GM21381 (cell line): ENCODE measurements at regions not wholly inside any gene's neighbourhood (a gene's known extent, or its start where the extent isn't known, plus 50 kb on each side); places are given as distances from the start of the nearest gene placed in this dataset.
"Not testable (repeated sequence)": the region's sequence is repeated elsewhere in the genome, so short reads cannot be mapped to it uniquely, and the experiment has no call there.

Experiments
- ATAC-seq: cut with Tn5 transposase; IDR thresholded peaks from one replicate; pipeline ENCODE4 v1.9.1; 2021; ENCODE audit warnings: mild to moderate bottlenecking, moderate library complexity; ENCODE audit not compliant: unreplicated experiment

DNA sequence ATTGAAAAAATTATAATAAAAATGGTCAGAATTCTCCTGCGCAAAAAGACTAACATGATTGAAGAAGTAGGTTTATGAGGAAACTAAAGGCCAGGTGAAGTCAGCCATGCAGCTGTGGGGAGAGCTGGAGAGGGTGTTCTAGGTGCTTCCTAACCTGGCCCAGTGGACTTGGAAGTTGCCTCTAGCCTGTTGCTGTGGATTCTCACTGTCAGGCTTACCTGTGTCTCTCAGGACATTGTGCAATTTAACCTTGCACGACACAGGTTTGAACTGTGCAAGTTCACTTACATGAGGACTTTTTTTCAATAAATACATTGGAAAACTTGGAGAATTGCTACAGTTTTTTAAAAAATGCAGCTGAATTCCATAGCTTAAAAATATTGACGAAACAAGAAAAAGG, 266.4 kb downstream of the CXCL12 start:
- no peak for ATAC-seq

DNA sequence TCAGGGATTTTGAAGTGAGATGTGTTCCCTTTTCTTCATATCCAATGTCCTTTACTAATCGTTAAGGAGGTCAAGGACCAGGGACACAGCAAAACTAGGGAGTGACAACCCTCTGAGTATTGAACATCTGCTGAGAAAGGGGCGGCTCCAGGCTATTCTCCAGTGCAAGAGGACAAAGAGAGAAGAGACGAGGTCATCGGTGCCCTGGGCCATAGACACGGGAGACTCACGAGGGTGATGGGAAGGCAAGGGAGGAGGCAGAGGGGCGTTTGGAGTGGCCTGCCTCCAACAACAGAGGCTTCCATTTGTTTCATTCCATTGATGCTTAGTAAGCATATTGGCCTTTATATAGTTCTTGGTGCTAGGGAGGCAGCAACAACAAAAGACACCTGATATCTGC, 268.4 kb downstream of the CXCL12 start:
- ATAC-seq = no peak

DNA sequence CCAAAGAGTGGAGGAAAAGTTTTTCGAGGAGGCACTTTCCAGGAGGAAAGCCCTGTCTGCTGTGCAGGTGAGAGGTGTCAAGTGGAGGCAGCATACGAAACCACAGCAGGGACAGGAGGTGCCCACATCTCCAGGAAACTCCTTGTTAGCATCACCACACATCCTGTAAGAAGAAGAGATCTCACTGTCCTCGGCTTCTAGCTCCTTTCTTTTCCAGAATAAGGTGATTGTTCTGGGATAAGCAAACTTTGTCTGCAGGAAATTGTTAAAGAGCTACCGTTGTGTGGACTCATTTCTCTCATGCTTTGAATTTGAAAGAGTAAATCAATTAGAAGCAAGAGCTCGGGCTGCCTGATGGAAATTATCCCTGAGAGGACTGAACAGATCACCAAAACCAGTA, 269.4 kb downstream of the CXCL12 start:
- no peak for ATAC-seq

DNA sequence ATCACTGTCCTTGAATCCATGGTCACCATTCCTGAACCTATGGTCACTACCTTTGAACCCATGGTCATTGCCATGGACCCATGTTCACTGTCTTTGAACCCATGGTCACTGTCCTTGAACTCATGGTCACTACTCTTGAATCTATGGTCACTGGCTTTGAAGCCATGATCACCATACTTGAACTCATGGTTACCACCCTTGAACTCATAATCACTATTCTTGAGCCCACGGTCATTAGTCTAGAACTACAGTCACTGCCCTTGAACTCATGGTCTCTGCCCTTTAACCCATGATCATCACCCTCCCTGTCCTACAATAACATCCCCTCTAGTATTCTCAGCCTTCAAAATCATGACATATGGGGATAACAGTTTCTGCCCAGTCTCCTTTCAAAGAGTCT, 270.5 kb downstream of the CXCL12 start:
- ATAC-seq = no peak

DNA sequence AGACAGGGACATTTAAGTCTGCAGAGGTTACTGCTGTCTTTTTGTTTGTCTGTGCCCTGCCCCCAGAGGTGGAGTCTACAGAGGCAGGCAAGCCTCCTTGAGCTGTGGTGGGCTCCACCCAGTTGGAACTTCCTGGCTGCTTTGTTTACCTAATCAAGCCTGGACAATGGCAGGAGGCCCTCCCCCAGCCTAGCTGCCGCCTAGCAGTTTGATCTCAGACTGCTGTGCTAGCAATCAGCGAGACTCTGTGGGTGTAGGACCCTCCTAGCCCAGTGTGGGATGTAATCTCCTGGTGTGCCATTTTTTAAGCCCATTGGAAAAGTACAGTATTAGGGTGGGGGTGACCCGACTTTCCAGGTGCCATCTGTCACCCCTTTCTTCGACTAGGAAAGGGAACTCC, 272.6 kb downstream of the CXCL12 start:
- not testable (repeated sequence) for ATAC-seq

DNA sequence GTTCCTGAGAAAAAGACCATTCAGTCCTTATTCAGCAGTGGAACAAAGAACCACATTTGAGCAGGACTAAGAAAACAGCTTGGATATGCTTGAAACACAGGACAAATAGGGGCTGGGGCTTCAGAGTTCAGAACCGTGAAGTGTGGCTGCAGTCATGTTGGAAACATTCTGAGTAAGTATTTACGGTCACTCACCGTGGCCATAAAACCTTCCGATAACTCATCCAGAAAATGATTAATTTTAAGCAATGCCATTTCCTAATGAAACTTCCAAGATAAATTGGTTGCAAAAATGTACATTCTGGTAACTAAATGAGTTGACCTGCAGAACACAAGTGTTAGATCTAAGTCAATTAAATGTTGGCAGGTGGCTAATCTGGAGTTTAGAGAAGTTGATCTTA, 279.2 kb downstream of the CXCL12 start:
- ATAC-seq = no peak

DNA sequence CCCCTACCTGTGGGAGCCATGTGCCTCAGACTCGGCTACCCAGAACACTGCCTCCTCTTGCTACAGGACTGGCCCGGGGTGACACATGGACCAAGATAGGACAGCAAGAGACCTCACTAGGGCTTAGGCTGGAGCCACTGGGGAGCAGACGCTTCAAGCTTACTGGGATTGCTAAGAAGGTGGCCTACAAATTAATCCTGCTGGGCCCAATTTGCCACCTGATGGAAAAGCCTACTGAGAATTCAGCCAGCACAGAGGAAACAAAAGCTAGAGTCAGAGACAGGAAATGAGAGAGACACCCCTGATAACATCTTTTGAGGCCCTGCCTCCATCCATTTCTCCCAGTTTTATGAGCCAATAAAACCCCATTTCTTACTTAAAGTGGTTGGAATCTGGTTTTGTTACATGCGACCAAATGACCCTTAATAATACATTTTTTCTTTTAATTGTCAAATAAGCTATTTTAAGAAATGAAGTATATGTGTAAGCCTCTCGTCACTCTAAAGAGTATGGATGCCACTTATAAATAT, 282.1 kb downstream of the CXCL12 start:
- no peak for ATAC-seq

DNA sequence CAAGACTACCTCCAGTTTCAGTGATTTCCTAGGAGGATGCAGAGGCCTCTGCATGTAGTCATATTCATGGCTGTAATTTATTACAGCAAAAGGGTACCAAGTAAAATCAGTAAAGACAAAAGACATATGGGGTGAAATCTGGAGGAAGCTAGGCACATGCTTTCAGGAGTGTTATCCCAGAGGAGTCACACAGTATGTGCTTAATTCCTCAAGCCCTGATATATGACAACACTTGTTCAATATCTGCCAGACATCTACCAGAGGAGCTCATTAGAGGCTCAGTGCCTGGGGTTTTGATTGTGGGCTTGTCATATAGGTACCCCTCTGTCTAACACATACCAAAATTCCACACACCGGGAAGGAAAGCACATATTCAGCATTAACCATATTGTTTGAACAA, 283.8 kb downstream of the CXCL12 start:
- ATAC-seq = no peak

DNA sequence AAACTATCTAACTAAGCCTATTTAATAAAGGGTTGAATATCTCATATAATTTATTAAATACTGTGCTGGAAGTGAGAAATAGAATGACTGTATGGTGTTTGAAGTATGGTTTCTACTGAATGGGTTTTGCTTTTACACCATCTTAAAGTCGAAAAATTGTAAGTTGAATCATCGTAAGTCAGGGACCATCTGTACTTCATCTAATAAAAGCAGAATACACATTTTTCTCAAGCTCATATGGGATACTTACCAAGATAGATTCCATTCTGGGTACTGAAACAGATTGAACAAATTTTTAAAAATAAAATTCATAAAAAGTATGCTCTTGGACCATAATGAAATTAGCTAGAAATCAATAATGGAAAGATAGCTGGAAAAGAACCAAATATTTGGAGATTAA, 285.4 kb downstream of the CXCL12 start:
- ATAC-seq = no peak

DNA sequence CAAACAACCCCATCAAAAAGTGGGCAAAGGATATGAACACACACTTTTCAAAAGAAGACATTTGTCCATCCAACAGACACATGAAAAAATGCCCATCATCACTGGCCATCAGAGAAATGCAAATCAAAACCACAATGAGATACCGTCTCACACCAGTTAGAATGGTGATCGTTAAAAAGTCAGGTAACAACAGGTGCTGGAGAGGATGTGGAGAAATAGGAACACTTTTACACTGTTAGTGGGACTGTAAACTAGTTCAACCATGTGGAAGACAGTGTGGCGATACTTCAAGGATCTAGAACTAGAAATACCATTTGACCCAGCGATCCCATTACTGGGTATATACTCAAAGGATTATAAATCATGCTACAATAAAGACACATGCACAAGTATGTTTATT, 288.7 kb downstream of the CXCL12 start:
- not testable (repeated sequence) for ATAC-seq

DNA sequence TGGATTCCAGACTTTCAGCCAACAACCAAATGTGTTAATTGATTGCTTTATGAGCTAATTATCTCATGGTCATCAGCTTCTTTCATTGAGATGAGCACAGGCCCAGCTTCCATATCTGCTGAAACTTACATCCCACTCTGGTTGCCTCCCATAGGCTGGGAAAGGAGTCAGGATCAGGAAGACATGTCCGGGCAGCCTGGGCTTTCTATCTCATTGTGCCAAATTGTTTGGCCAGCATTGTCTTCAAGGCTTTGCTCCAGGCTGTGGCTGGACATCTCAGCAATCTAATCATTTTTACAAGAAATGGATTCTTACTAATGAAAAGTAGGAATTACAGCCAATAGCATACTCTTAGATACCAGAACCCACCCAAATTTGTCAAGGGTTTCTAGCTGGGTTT, 295.2 kb downstream of the CXCL12 start:
- ATAC-seq = no peak

DNA sequence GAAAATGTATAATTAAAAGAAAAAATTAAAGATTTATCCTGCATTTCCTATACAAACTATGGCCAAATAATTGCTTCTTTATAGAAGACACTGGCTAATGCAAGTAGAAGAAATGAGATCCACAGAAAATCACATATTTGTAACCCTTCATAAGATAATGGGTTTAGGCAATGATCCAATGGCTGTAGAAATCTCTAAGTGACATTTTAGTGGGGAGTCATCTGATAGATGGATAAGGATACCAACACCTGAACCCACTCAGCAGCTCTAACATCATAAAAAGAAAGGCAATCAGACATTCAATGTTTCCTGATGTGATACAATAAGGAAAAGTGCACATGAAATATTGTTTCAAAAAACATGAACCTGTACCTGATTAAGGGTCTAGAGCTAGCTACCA, 297.5 kb downstream of the CXCL12 start:
- ATAC-seq = no peak

DNA sequence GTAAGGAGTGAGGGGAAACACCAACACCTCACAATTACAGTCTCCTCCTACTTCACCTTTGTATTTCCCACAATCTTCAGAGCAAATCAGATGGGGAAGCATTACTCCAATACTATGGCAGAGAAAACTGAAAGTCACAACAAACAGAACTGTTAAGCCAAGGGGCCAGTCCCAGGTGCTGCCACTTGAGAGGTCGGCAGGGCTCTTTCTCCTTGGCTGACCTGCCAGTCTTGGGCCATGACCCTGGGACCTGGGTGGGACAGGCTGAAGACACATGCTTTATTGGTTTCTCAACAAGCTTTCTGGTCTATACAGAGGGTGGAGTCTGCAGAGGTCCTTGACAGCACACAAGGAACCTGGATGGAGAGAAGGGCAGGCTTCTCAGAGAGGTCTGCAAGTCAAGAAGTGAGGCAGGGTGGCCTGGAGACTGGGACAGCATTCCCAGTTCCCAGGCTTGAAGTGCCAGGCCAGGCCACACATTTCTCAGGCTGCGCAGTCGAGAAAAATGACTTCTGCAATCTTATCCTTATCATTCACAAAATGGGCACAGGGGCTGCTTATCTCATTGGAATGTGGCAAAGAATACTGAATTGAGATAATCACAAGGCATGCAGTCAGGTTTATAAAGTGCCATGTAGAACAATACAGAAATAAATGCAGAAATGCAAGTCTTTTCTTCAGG, 301.0 kb downstream of the CXCL12 start:
- ATAC-seq = no peak

DNA sequence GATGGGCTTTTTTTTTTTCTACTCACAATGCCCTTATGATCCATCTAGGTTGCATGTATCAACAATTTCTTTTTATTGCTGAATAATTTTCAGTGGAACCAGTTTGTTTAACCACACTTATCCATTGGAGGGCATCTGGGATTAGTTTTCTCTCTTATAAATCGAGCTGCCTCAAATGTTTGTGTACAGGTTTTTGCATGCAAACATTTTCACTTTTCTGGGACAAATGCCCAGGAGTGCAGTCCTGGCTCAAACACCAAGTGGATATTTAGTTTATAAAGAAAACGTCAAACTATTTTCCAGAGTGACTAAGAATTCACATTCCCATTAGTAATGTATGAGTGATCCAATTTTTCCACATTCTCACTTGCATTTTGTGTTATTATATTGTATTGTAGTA, 313.4 kb downstream of the CXCL12 start:
- no peak for ATAC-seq

DNA sequence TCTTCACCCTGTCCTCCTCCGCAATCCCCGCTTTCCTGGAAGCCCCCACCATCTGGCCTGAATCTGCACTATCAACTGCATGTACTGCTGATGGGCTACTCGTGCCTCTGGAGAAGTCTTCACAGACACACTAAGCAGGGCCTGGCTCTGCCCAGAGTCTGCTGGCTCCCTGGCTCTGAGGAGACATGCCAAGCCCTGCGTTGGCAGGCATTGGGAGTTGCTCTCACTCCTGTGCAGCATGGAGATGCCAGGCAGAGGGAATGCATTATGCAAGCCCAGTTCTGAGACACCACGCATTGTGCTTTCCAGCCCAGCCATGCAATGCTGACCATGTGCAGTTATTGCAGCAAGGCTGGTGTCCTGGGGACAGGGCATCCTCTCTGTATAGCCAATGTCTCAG, 314.6 kb downstream of the CXCL12 start:
- no peak for ATAC-seq

DNA sequence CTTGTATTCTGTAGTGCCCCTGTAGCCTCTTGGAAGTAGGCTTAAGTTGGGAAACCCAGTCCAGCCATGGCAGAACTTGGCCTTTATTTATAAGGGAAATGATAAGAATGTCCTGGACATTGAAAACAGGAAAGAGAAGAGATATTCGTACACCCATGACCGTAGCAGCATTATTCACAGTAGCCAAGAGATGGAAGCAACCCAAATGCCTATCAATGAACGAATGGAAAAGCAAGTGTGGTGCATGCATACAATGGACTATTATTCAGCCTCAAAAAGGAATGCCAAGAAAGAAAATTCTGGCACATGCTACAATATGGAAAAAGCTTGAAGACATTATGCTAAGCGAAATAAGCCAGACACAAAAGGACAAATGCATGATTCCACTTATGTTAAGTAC, 315.3 kb downstream of the CXCL12 start:
- no peak for ATAC-seq

DNA sequence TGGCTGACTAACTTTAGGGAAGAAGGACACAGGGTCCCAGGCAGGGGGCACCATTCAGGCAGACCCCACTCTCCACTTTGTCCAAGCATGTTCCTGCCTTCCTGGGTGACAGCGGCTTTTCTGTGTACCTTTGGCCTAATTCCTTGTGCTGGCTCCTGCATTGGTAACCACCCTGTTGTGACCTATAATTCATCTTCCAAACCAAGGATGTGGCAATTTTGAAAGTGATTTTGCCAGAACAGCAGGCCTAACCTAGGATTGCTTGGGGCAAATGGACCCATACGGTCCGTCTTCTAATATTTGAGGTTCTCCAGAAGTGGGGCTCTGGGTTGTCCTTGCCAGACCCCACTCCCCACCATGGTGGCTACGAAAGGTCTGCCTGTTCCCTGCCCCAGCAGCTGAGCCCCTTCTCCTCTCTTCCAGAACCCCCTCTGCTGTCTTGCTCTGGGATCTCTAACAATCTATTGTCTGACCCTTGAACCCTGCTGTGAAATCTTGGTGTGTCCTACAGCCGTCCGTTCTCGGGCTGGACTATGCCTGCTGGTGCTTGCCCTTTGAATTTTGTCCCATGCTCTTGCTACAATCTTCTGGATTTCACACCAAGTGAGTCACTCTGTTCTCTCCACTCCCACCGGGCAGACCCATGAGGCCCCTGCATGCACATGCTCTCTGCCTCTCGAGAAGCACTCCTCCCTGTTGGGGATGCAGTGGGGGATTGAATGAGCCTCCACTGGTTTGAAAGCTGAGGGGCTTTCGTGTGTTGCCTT, 316.0 kb downstream of the CXCL12 start:
- no peak for ATAC-seq

DNA sequence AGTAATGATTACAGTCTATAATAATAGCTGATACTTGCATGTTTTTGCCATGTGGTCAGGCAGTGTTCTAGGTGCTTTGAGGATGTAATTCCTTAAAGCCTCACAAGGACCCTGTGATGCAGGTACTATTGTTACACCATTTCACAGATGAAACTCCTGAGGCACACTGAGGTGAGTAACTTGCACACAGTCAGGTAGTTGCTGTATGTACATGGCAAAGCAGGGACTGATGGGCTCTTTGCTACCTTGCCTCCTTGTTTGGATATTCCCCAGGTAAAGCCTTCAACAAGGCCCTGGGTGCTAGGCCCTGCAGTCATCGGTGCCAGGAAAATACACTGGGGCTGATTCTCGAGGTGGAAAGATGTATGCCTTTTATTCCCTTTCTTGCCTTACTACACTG, 317.5 kb downstream of the CXCL12 start:
- no peak for ATAC-seq

DNA sequence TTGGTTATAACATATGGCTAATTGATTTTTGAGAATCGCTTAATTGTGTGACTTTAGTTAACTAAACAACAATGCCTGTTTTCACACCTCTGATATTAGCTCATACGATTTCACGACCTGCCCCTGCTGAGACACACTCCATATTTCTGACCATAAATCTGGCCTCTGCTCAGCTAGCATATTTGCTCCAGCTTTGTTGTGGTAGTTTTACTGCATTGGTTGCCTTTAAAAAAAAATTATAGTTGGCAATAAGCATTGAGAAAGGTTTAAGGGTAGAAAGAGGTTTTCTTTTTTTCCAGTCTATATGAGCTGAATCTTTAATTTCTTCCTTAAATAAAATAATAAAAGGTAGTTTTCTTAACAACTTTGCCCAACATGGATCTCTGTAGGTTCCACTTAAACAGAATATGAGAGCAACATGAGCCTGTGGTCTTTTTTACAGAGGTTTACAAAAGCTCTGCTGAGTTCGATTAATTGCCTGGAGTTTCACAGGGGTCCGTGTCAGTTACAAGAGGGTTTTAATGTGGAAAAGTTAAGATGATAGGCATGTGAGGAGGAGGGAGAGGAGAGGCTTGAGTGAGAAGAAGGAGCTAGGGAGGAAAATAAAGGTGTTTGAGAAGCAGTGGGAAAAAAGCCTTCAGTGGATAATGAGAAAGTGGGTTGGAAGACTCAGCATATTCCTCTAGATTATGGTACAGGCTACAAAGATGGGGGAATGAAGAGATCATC, 318.2 kb downstream of the CXCL12 start:
- ATAC-seq = no peak

DNA sequence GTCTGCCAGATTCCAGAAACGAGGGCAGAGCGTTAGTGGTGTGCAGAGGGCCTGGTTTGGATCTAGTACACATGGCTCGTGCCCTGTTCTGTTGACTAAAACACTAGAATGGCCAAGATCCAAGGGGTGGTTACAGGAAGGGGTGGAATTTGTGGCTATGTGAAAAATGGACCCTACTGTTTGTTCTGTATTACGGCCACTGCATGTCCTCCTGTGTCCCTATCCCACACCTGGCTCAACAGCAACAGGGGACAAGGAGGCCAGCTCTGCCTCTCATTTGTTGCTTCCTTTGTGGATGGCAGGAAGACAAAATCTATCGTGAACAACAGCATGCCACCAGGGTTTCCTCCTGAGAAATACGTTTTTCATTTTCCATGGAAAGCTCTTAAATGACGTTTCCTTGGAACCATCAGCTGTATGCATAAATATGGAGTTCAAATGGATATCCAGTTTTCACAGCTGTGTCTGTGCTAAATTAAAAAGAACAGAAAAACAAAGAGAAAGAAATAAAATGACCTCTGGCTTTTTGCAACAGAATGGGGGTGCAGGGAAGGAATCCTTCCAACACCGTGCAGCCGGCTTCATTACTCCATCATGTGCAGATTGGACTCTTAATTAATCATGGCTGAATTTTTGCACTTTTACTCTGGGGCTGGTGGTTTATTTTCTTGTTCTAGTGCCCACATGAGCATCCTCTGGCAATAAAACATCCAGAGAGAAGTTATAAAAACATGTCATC, 318.9 kb downstream of the CXCL12 start:
- ATAC-seq = no peak
